CD8-positive, alpha-beta memory T cell (primary cell): ENCODE measurements at regions not wholly inside any gene's neighbourhood (a gene's known extent, or its start where the extent isn't known, plus 50 kb on each side); places are given as distances from the start of the nearest gene placed in this dataset.

ENCODE experiments used
- CTCF ChIA-PET: fragments of 350-600 bp; sonication (Branson Sonifier 250); formaldehyde crosslinking; loops from one replicate; lab custom pipeline; 2021; ENCODE audit warnings: antibody characterized with exemption; lab: Charles Lee
- POLR2A ChIA-PET: fragments of 350-600 bp; sonication (Branson Sonifier 250); formaldehyde crosslinking; loops from one replicate; lab custom pipeline; 2021; ENCODE audit warnings: antibody characterized with exemption; lab: Charles Lee
- DNase-seq, 5 donors: peaks; one replicate each; pipeline versions ENCODE4 v3.0.0 to v3.0.0-alpha.2; 2020 to 2022; ENCODE audit warnings: mixed read lengths in 1 of 5
- H3K27ac ChIP-seq: one replicate; pipeline ENCODE4 v1.7.0; 2013; ENCODE audit warnings: low read depth, mild to moderate bottlenecking, low read length, moderate library complexity
- H3K27me3 ChIP-seq: 2 replicates; pipeline ENCODE4 v1.7.0; 2013; ENCODE audit warnings: low read length, mild to moderate bottlenecking; ENCODE audit not compliant: insufficient read depth, poor library complexity, severe bottlenecking
- H3K36me3 ChIP-seq: 2 replicates; pipeline ENCODE4 v1.7.0; 2013; ENCODE audit warnings: mild to moderate bottlenecking, low read length, moderate library complexity; ENCODE audit not compliant: insufficient read depth
- H3K4me1 ChIP-seq: 2 replicates; pipeline ENCODE4 v1.7.0; 2013; ENCODE audit warnings: mild to moderate bottlenecking, low read length, moderate library complexity; ENCODE audit not compliant: insufficient read depth
- H3K4me3 ChIP-seq: 2 replicates; pipeline ENCODE4 v1.7.0; 2013; ENCODE audit warnings: mild to moderate bottlenecking, low read length
- H3K9me3 ChIP-seq: 2 replicates; pipeline ENCODE4 v1.7.0; 2013; ENCODE audit warnings: mild to moderate bottlenecking, low read length
- H3K27ac Mint-ChIP-seq, 8 donors: one replicate each; pipeline ENCODE4 v1.8.0; 2020 to 2021; ENCODE audit warnings: mixed read lengths in 8 of 8, mild to moderate bottlenecking in 6 of 8, inconsistent platforms in 3 of 8, moderate library complexity in 3 of 8
- H3K27me3 Mint-ChIP-seq, 2 donors: one replicate each; pipeline ENCODE4 v1.8.0; 2020 to 2021; ENCODE audit warnings: mixed read lengths in 2 of 2, mild to moderate bottlenecking in 1 of 2, moderate library complexity in 1 of 2
- H3K36me3 Mint-ChIP-seq, 3 donors: one replicate each; pipeline ENCODE4 v1.8.0; 2020 to 2021; ENCODE audit warnings: mixed read lengths in 3 of 3, inconsistent platforms in 1 of 3, mild to moderate bottlenecking in 1 of 3
- H3K4me1 Mint-ChIP-seq, 3 donors: one replicate each; pipeline ENCODE4 v1.8.0; 2020 to 2021; ENCODE audit warnings: mixed read lengths in 3 of 3, inconsistent platforms in 1 of 3, mild to moderate bottlenecking in 1 of 3
- H3K4me3 Mint-ChIP-seq, 7 donors: one replicate each; pipeline ENCODE4 v1.8.0; 2020 to 2021; ENCODE audit warnings: mixed read lengths in 7 of 7, mild to moderate bottlenecking in 6 of 7, moderate library complexity in 4 of 7, inconsistent platforms in 2 of 7
- H3K9me3 Mint-ChIP-seq, 5 donors: one replicate each; pipeline ENCODE4 v1.8.0; 2020 to 2022; ENCODE audit warnings: mixed read lengths in 5 of 5, mild to moderate bottlenecking in 3 of 5, moderate library complexity in 2 of 5, inconsistent platforms in 1 of 5

- Mint-ChIP-seq H3K36me3 (no peaks in the 10 kb centered on the region), H3K27ac (no peak overlapping the region), H3K9me3 (no peaks in the 10 kb centered on the region), H3K27me3 (peaks cover 12 to 24% of the 10 kb centered on the region in 2 donors), H3K4me1 (no peaks in the 10 kb centered on the region), H3K4me3 (no peak overlapping the region)
- Histone ChIP-seq H3K36me3 (no peaks in the 10 kb centered on the region), H3K27me3 (no peaks in the 10 kb centered on the region), H3K27ac (no peak overlapping the region), H3K4me3 (no peak overlapping the region), H3K9me3 (no peaks in the 10 kb centered on the region), H3K4me1 (no peaks in the 10 kb centered on the region)
- CTCF ChIA-PET = interaction anchor here (1.5 to 2.4 kb wide), 3 partner anchors 9 to 226 kb away, joined by 4 to 12 read pairs (median 6); no protein-coding TSS in a partner anchor
- POLR2A ChIA-PET = no interaction called here
- no peak for DNase-seq
These were observed 188.0 kb upstream of the PKDCC start for GRCh38 chr2:41859615-41860514.

DNA sequence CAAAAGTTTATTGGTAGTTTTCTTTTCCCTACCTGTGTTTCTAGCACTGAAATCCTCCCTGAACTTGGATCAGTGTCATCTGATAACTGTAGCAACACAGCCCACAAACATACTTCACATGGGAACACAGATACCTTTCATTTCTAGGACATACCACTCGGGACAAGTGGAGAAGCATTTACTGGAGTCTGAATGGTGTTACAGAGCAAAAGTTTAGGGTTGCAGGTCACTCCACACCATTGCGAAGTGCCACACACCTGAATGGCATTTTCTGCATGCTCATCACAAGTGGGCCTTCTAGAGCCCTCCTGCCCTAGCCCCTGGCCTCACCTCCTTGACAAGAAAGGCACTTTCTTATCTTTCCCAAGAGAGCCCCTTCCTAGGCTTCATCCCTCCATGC is 184.8 kb upstream of the PKDCC start:
- ChIA-PET POLR2A (no interaction called here), CTCF (no interaction called here)
- Histone ChIP-seq H3K27me3 (no peaks in the 10 kb centered on the region), H3K9me3 (no peaks in the 10 kb centered on the region), H3K4me1 (no peaks in the 10 kb centered on the region), H3K27ac (no peak overlapping the region), H3K36me3 (no peaks in the 10 kb centered on the region), H3K4me3 (no peak overlapping the region)
- DNase-seq = no peak
- Mint-ChIP-seq H3K9me3 (no peaks in the 10 kb centered on the region), H3K4me3 (no peak overlapping the region), H3K4me1 (peaks cover 0 to 12% (median 5%) of the 10 kb centered on the region in 3 donors), H3K27ac (no peak overlapping the region), H3K36me3 (no peaks in the 10 kb centered on the region), H3K27me3 (peaks cover 14 to 24% of the 10 kb centered on the region in 2 donors)

DNA sequence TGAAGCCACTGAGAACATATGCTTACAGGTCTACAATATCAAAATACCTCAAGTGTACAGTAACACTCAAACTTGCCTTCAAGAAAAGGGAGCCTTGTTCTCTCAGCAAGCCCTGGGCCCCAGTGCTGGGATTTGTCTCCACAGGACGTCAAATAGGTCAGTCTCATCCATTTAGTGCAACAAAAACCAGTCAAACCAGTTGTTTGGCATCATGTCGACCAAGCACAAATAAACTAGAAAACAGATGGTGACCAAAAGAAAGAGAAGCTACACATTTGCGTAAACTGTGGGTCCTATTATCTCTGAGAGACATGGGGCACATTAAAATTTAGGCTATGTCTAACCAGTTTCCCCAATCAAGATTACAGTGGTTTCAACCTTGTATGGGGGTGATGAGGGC is 182.6 kb upstream of the PKDCC start:
- no peaks in the 10 kb centered on the region for H3K4me1 ChIP-seq
- peaks cover 10 to 24% of the 10 kb centered on the region in 2 donors for H3K27me3 Mint-ChIP-seq
- no peaks in the 10 kb centered on the region for H3K27me3 ChIP-seq
- CTCF ChIA-PET = interaction anchor here (1.3 kb wide), 1 partner anchor 11 kb away, joined by 6 read pairs; no protein-coding TSS in a partner anchor
- no peak overlapping the region for H3K4me3 ChIP-seq
- H3K9me3 ChIP-seq = no peaks in the 10 kb centered on the region
- no peaks in the 10 kb centered on the region for H3K9me3 Mint-ChIP-seq
- DNase-seq = no peak
- POLR2A ChIA-PET = no interaction called here
- no peaks in the 10 kb centered on the region for H3K36me3 Mint-ChIP-seq
- H3K27ac Mint-ChIP-seq = no peak overlapping the region
- H3K4me3 Mint-ChIP-seq = no peak overlapping the region
- peaks cover 6 to 22% (median 6%) of the 10 kb centered on the region in 3 donors for H3K4me1 Mint-ChIP-seq
- no peaks in the 10 kb centered on the region for H3K36me3 ChIP-seq
- no peak overlapping the region for H3K27ac ChIP-seq

DNA sequence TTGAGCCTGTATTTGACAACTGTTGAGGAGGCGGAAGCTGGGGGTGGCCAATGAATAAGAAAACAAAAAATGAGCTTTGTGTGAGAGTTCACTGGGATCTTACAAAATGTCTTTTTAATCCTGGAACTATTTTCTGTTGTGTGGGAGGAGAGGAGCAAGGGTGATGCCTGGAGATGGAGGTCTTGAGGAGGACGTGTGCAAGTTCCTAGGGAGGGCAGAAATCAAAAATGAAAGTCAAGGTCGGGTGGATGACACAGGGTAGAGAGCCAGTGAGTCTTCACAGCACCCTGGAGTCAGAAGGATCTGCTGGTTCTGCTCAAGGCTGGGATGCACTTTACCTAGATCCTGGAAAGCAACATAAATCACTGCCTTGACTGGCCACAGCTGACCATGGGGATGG is 180.3 kb upstream of the PKDCC start:
- H3K9me3 ChIP-seq = no peaks in the 10 kb centered on the region
- Mint-ChIP-seq H3K9me3 (no peaks in the 10 kb centered on the region), H3K36me3 (no peaks in the 10 kb centered on the region), H3K27ac (peak overlapping the region in 4 of 8 donors; percentile 9 to 51 (median 16)), H3K27me3 (peaks cover 10 to 11% of the 10 kb centered on the region in 2 donors), H3K4me1 (peaks cover 25 to 44% (median 26%) of the 10 kb centered on the region in 3 donors), H3K4me3 (peak overlapping the region in 6 of 7 donors; percentile 0 to 75 (median 40))
- H3K4me3 ChIP-seq = no peak overlapping the region
- H3K36me3 ChIP-seq = no peaks in the 10 kb centered on the region
- H3K27me3 ChIP-seq = no peaks in the 10 kb centered on the region
- no peaks in the 10 kb centered on the region for H3K4me1 ChIP-seq
- no peak for DNase-seq
- H3K27ac ChIP-seq = no peak overlapping the region
- ChIA-PET CTCF (interaction anchor here (1.1 to 8.0 kb wide), 8 partner anchors 10 to 275 kb away, joined by 3 to 185 read pairs (median 5); no protein-coding TSS in a partner anchor), POLR2A (interaction anchor here (1.5 kb wide), 1 partner anchor 10 kb away, joined by 3 read pairs; no protein-coding TSS in a partner anchor)

- Histone ChIP-seq H3K9me3 (no peaks in the 10 kb centered on the region), H3K4me1 (no peaks in the 10 kb centered on the region), H3K4me3 (no peak overlapping the region), H3K36me3 (no peaks in the 10 kb centered on the region), H3K27me3 (no peaks in the 10 kb centered on the region), H3K27ac (no peak overlapping the region)
- peaks cover 34 to 61% (median 38%) of the 10 kb centered on the region in 3 donors for H3K4me1 Mint-ChIP-seq
- DNase-seq = peak; percentile 49 to 74 (median 68)
- no peak overlapping the region for H3K4me3 Mint-ChIP-seq
- ChIA-PET CTCF (interaction anchor here (0.7 to 8.0 kb wide), 23 partner anchors 10 to 457 kb away, joined by 3 to 185 read pairs (median 5); no protein-coding TSS in a partner anchor), POLR2A (interaction anchor here (0.8 kb wide), 1 partner anchor 11 kb away, joined by 3 read pairs; no protein-coding TSS in a partner anchor)
- H3K9me3 Mint-ChIP-seq = no peaks in the 10 kb centered on the region
- H3K36me3 Mint-ChIP-seq = peaks cover 0 to 2% (median 0%) of the 10 kb centered on the region in 3 donors
- H3K27me3 Mint-ChIP-seq = peaks cover 3 to 7% of the 10 kb centered on the region in 2 donors
- peak overlapping the region in 1 of 8 donors; percentile 14 for H3K27ac Mint-ChIP-seq
These were observed 178.1 kb upstream of the PKDCC start for GRCh38 chr2:41869542-41870264.

- ChIA-PET POLR2A (interaction anchor here (0.8 kb wide), 1 partner anchor 11 kb away, joined by 3 read pairs; no protein-coding TSS in a partner anchor), CTCF (interaction anchor here (0.7 to 8.0 kb wide), 22 partner anchors 9 to 457 kb away, joined by 3 to 185 read pairs (median 5); no protein-coding TSS in a partner anchor)
- H3K4me3 Mint-ChIP-seq = peak overlapping the region in 1 of 7 donors; percentile 48
These were observed 177.6 kb upstream of the PKDCC start for GRCh38 chr2:41870265-41870585.

DNA sequence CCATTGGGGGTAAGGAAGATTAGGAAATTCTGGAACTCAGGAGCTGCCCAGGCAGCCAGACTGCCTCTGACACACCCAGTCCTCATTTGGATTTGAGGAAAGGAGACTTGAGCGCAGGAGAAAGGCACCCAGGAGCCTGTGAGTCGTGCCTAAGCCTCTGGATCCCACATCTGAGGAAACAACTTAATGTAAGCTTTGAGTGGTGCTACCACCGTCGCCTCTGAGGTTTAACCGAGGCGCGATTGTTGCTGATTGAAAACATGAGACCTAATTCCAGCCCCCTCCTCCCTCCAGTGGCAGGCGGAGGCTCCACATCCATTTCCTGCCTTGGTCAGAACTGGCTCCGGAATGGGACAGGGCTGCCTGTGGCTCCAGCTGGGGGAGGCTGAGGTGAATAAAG is 176.7 kb upstream of the PKDCC start:
- DNase-seq = no peak
- peaks cover 34 to 62% (median 40%) of the 10 kb centered on the region in 3 donors for H3K4me1 Mint-ChIP-seq
- no peaks in the 10 kb centered on the region for H3K9me3 ChIP-seq
- no peaks in the 10 kb centered on the region for H3K36me3 ChIP-seq
- H3K9me3 Mint-ChIP-seq = no peaks in the 10 kb centered on the region
- H3K27ac ChIP-seq = no peak overlapping the region
- H3K27ac Mint-ChIP-seq = peak overlapping the region in 2 of 8 donors; percentile 47 to 77
- ChIA-PET CTCF (interaction anchor here (0.8 to 8.0 kb wide), 9 partner anchors 8 to 246 kb away, joined by 3 to 185 read pairs (median 3); no protein-coding TSS in a partner anchor), POLR2A (interaction anchor here (0.6 kb wide), 1 partner anchor 253 kb away, joined by 4 read pairs; no protein-coding TSS in a partner anchor)
- H3K36me3 Mint-ChIP-seq = peaks cover 0 to 2% (median 0%) of the 10 kb centered on the region in 3 donors
- peaks cover 3 to 5% of the 10 kb centered on the region in 2 donors for H3K27me3 Mint-ChIP-seq
- no peaks in the 10 kb centered on the region for H3K27me3 ChIP-seq
- peak overlapping the region in 4 of 7 donors; percentile 7 to 72 (median 50) for H3K4me3 Mint-ChIP-seq
- no peak overlapping the region for H3K4me3 ChIP-seq
- H3K4me1 ChIP-seq = no peaks in the 10 kb centered on the region

More at GRCh38 chr2:41870265-41870585, 177.6 kb upstream of the PKDCC start:
- Histone ChIP-seq H3K27me3 (no peaks in the 10 kb centered on the region), H3K4me3 (no peak overlapping the region), H3K4me1 (no peaks in the 10 kb centered on the region), H3K36me3 (no peaks in the 10 kb centered on the region), H3K27ac (no peak overlapping the region), H3K9me3 (no peaks in the 10 kb centered on the region)
- DNase-seq = no peak
- peak overlapping the region in 1 of 8 donors; percentile 47 for H3K27ac Mint-ChIP-seq
- no peaks in the 10 kb centered on the region for H3K9me3 Mint-ChIP-seq
- peaks cover 34 to 62% (median 38%) of the 10 kb centered on the region in 3 donors for H3K4me1 Mint-ChIP-seq
- H3K36me3 Mint-ChIP-seq = peaks cover 0 to 2% (median 0%) of the 10 kb centered on the region in 3 donors
- H3K27me3 Mint-ChIP-seq = peaks cover 3 to 7% of the 10 kb centered on the region in 2 donors
